K562 (cell line): ENCODE measurements at regions not wholly inside any gene's neighbourhood (a gene's known extent, or its start where the extent isn't known, plus 50 kb on each side); places are given as distances from the start of the nearest gene placed in this dataset.

ENCODE experiments used
- ATAC-seq: fragments of 200-7000 bp; cut with Tn5 transposase; 3 replicates; pipeline ENCODE4 v1.9.1; 2020; ENCODE audit warnings: moderate library complexity
- BruUV-seq: library from RNA; stranded (reverse); fragments of 400-500 nt; replicated peaks from 2 replicates; lab custom pipeline; 2021; lab: Mats Ljungman, UMichigan
- CTCF ChIA-PET: fragments of 300-600 bp; formaldehyde crosslinking; extraction: SDS; loops from one replicate; lab custom pipeline; 2021; ENCODE audit warnings: low intra/inter-chr PET ratio; lab: Yijun Ruan, JAX
- POLR2A ChIA-PET: fragments of 300-600, 350-650 bp; sonication (Branson Sonifier 250); formaldehyde crosslinking; extraction: SDS; loops from one replicate; lab custom pipeline; 2021; ENCODE audit warnings: antibody characterized with exemption, inconsistent platforms; lab: Yijun Ruan, JAX
- DNase-seq, 4 experiments: peaks; one replicate each; pipeline versions ENCODE4 v3.0.0 to v3.0.0-alpha.2; 2011 to 2018; ENCODE audit warnings: low spot score in 3 of 4, mixed read lengths in 3 of 4; ENCODE audit errors: extremely low read depth in 1 of 4
- FAIRE-seq: peaks from 2 replicates; lab custom pipeline; 2011; peaks lifted over from hg19 to GRCh38; lab: Jason Lieb, UNC
- H2AFZ ChIP-seq: 2 replicates; pipeline ENCODE4 v1.6.0; 2011; ENCODE audit warnings: low read depth, low read length, control low read depth, inconsistent platforms
- H3K27ac ChIP-seq: fragments of 200-600 bp; 3 replicates; pipeline ENCODE4 v1.8.0; 2011; ENCODE audit warnings: low read depth, mild to moderate bottlenecking, control low read depth, inconsistent platforms, low read length, moderate library complexity, mixed read lengths; ENCODE audit errors: extremely low read depth
- H3K27me3 ChIP-seq, 2 experiments: fragments of 300-600 bp in 1 of 2; 2 replicates in 1 of 2; 3 replicates in 1 of 2; pipeline versions ENCODE4 v1.6.0 to v1.8.0; 2011; ENCODE audit warnings: inconsistent platforms in 2 of 2, low read length in 2 of 2, mild to moderate bottlenecking in 1 of 2, mixed read lengths in 1 of 2, moderate library complexity in 1 of 2; ENCODE audit not compliant: control insufficient read depth in 2 of 2, insufficient read depth in 2 of 2
- H3K36me3 ChIP-seq: fragments of 300-600 bp; 3 replicates; pipeline ENCODE4 v1.8.0; 2011; ENCODE audit warnings: mild to moderate bottlenecking, low read length, inconsistent platforms; ENCODE audit not compliant: control insufficient read depth, insufficient read depth
- H3K4me1 ChIP-seq, 2 experiments: fragments of 200-600 bp in 1 of 2; replicated peaks in 1 of 2; 2 replicates in 1 of 2; 3 replicates in 1 of 2; pipeline versions ENCODE4 v1.5.1 to v1.8.0; 2011; ENCODE audit warnings: inconsistent platforms in 2 of 2, low read length in 2 of 2, mild to moderate bottlenecking in 1 of 2, mixed read lengths in 1 of 2, moderate library complexity in 1 of 2; ENCODE audit not compliant: control insufficient read depth in 2 of 2, insufficient read depth in 2 of 2
- H3K4me2 ChIP-seq: 2 replicates; pipeline ENCODE4 v1.6.1; 2011; ENCODE audit warnings: low read length, control low read depth, inconsistent platforms, mixed read lengths; ENCODE audit not compliant: insufficient read depth
- H3K4me3 ChIP-seq: fragments of 200-600 bp; sonication (generic), shearing (Covaris generic); 2 replicates; pipeline ENCODE4 v1.5.1; 2016; ENCODE audit warnings: control low read depth, inconsistent platforms
- H3K79me2 ChIP-seq: fragments of 200-600 bp; 3 replicates; pipeline ENCODE4 v1.8.0; 2011; ENCODE audit warnings: low read length, inconsistent platforms; ENCODE audit not compliant: control insufficient read depth, insufficient read depth
- H3K9ac ChIP-seq, 2 experiments: 2 replicates each; pipeline versions ENCODE4 v1.6.0 to v1.6.1; 2011; ENCODE audit warnings: low read depth in 2 of 2, low read length in 2 of 2, control low read depth in 1 of 2, inconsistent platforms in 1 of 2, mild to moderate bottlenecking in 1 of 2, mixed read lengths in 1 of 2; ENCODE audit not compliant: insufficient read depth in 1 of 2
- H3K9me1 ChIP-seq: one replicate; pipeline ENCODE4 v1.6.0; 2011; ENCODE audit warnings: inconsistent platforms, mild to moderate bottlenecking, low read length, moderate library complexity; ENCODE audit not compliant: control insufficient read depth, insufficient read depth
- H3K9me3 ChIP-seq: replicated peaks from 2 replicates; pipeline ENCODE4 v1.5.1; 2011; ENCODE audit warnings: low read depth, low read length, inconsistent platforms; ENCODE audit not compliant: control insufficient read depth, insufficient read depth
- H4K20me1 ChIP-seq: replicated peaks from 2 replicates; pipeline ENCODE4 v1.6.1; 2011; ENCODE audit warnings: low read length, inconsistent platforms, mixed read lengths; ENCODE audit not compliant: control insufficient read depth, insufficient read depth
- BCOR ChIP-seq: fragments of 450-650 bp; IDR thresholded peaks from 2 replicates; pipeline ENCODE4 v1.6.1; 2016
- ESRRA ChIP-seq: fragments of 450-650 bp; IDR thresholded peaks from 2 replicates; pipeline ENCODE4 v1.6.1; 2014; ENCODE audit warnings: low read depth, mild to moderate bottlenecking, moderate library complexity, borderline replicate concordance
- IFI16 ChIP-seq: fragments of 250-450 bp; sonication (Bioruptor Pico); IDR thresholded peaks from 2 replicates; pipeline ENCODE4 v2.1.2; 2022; ENCODE audit warnings: mild to moderate bottlenecking, inconsistent platforms
- IRF1 ChIP-seq: sonication (generic); formaldehyde crosslinking; IDR thresholded peaks from 2 replicates; pipeline ENCODE4 v1.8.0; 2022; ENCODE audit warnings: missing genetic modification reagents, mild to moderate bottlenecking, borderline replicate concordance
- KAT2B ChIP-seq: IDR thresholded peaks from one replicate; pipeline ENCODE4 v1.6.1; 2012; ENCODE audit warnings: low read depth, mild to moderate bottlenecking, control low read depth, inconsistent platforms, low read length, moderate library complexity
- MECOM ChIP-seq: fragments of 250-450 bp; sonication (Bioruptor Pico); IDR thresholded peaks from 2 replicates; pipeline ENCODE4 v1.8.0; 2022; ENCODE audit warnings: inconsistent platforms
- NBN ChIP-seq: fragments of 450-650 bp; IDR thresholded peaks from 2 replicates; pipeline ENCODE4 v1.6.1; 2016; ENCODE audit warnings: low read depth, mild to moderate bottlenecking
- NFRKB ChIP-seq: fragments of 450-650 bp; IDR thresholded peaks from 2 replicates; pipeline ENCODE4 v1.6.1; 2016; ENCODE audit warnings: low read depth
- PHTF2 ChIP-seq: fragments of 250-450 bp; sonication (Bioruptor Pico); IDR thresholded peaks from 2 replicates; pipeline ENCODE4 v1.5.0; 2021; ENCODE audit warnings: mild to moderate bottlenecking
- SMAD3 ChIP-seq: fragments of 450-650 bp; formaldehyde crosslinking; conservative IDR thresholded peaks from 2 replicates; pipeline ENCODE4 v1.4.0; 2020; ENCODE audit warnings: mild to moderate bottlenecking
- TGIF2 ChIP-seq: sonication (generic); formaldehyde crosslinking; IDR thresholded peaks from 2 replicates; pipeline ENCODE4 v1.8.1; 2022; ENCODE audit warnings: mild to moderate bottlenecking, missing genetic modification reagents, moderate library complexity
- ZBTB1 ChIP-seq: sonication (generic); formaldehyde crosslinking; IDR thresholded peaks from 2 replicates; pipeline ENCODE4 v1.8.1; 2023; ENCODE audit warnings: missing genetic modification reagents, low read depth, mild to moderate bottlenecking, borderline replicate concordance
- ZNF217 ChIP-seq: sonication (generic); formaldehyde crosslinking; IDR thresholded peaks from 2 replicates; pipeline ENCODE4 v1.8.0; 2022; ENCODE audit warnings: mild to moderate bottlenecking, missing genetic modification reagents
- ZNF24 ChIP-seq: fragments of 450-650 bp; IDR thresholded peaks from 2 replicates; pipeline ENCODE4 v1.6.1; 2016
- ZNF280A ChIP-seq: fragments of 450-650 bp; IDR thresholded peaks from 2 replicates; pipeline ENCODE4 v1.6.1; 2018; ENCODE audit warnings: mild to moderate bottlenecking, low read depth; ENCODE audit not compliant: partially characterized antibody
- WGBS: fragments of 100-300 bp; shearing (Covaris generic); methylation state at CpG from one replicate; pipeline ENCODE4 v1.1.6; 2016; ENCODE audit warnings: low coverage, mixed read lengths; ENCODE audit not compliant: insufficient coverage; ENCODE audit errors: missing lambda C conversion rate; 5-methylcytosine and 5-hydroxymethylcytosine counted together
- in situ Hi-C: fragments of 300-500 bp; cut with MboI; formaldehyde crosslinking; loops from 4 replicates; pipeline ENCODE4 v1.15.0; 2018; ENCODE audit warnings: inconsistent platforms, mixed read lengths
- intact Hi-C: fragments of 100-400 bp; cut with micrococcal nuclease; formaldehyde crosslinking; loops from 2 replicates; pipeline ENCODE4 v1.14.2; 2022

- no peak for DNase-seq
- H4K20me1 ChIP-seq, result no peaks in the 10 kb centered on the region
- in situ Hi-C loops (no loop called here), intact Hi-C loops (no loop called here)
- H3K9ac ChIP-seq, result no peak overlapping the region
- H3K27me3 ChIP-seq, result no peaks in the 10 kb centered on the region
- ATAC-seq, result no peak
- peaks cover 15 to 52% of the 10 kb centered on the region in 2 experiments for H3K4me1 ChIP-seq
- BruUV-seq, result no TSS peak
- H3K27ac ChIP-seq, result no peak overlapping the region
- H3K9me1 ChIP-seq, result no peaks in the 10 kb centered on the region
- no peak overlapping the region for H3K4me3 ChIP-seq
- CTCF ChIA-PET, result no interaction called here
- no peaks in the 10 kb centered on the region for H3K79me2 ChIP-seq
- H3K36me3 ChIP-seq, result no peaks in the 10 kb centered on the region
- H3K9me3 ChIP-seq, result no peaks in the 10 kb centered on the region
- FAIRE-seq, result no peak
- POLR2A ChIA-PET, result interaction anchor here (1.0 kb wide), 1 partner anchor 8 kb away, joined by 3 read pairs; no protein-coding TSS in a partner anchor
- H2AFZ ChIP-seq, result no peak overlapping the region
- no peak for TF ChIP-seq KAT2B
- no peak overlapping the region for H3K4me2 ChIP-seq
- WGBS, result 48% methylated on average over 6 of the region's 8 CpGs
These were observed 221.3 kb downstream of the C9orf50 start for GRCh38 chr9:129399634-129399990.

GRCh38 chr9:129398961-129399633, 221.0 kb upstream of the IER5L start:
- Histone ChIP-seq H3K9me1 (no peaks in the 10 kb centered on the region), H2AFZ (no peak overlapping the region), H4K20me1 (no peaks in the 10 kb centered on the region), H3K36me3 (no peaks in the 10 kb centered on the region), H3K9me3 (no peaks in the 10 kb centered on the region), H3K9ac (no peak overlapping the region; a peak in 1 of 4 replicates), H3K4me2 (no peak overlapping the region), H3K4me1 (peaks cover 15 to 50% of the 10 kb centered on the region in 2 experiments), H3K4me3 (no peak overlapping the region), H3K27ac (no peak overlapping the region), H3K79me2 (no peaks in the 10 kb centered on the region), H3K27me3 (no peaks in the 10 kb centered on the region)
- DNase-seq (no peak), ATAC-seq (no peak), FAIRE-seq (no peak)
- ChIA-PET CTCF (no interaction called here), POLR2A (interaction anchor here (0.5 to 1.0 kb wide), 2 partner anchors 7 to 36 kb away, joined by 3 read pairs; no protein-coding TSS in a partner anchor)
- BruUV-seq, result no TSS peak
- WGBS, result 77% methylated on average over 18 of the region's 21 CpGs
- in situ Hi-C loops (no loop called here), intact Hi-C loops (no loop called here)
- TF ChIP-seq IRF1 (CRISPR knock-in tag), result no peak
- TF ChIP-seq NBN, result no peak
- no peak for TF ChIP-seq ZNF24
- no peak for TF ChIP-seq PHTF2 (CRISPR knock-in tag)
- TF ChIP-seq ZNF280A, result no peak
- TF ChIP-seq IFI16, result no peak
- TF ChIP-seq BCOR, result no peak
- no peak for TF ChIP-seq ESRRA
- no peak for TF ChIP-seq TGIF2 (CRISPR knock-in tag)
- no peak for TF ChIP-seq MECOM (CRISPR knock-in tag)
- TF ChIP-seq ZNF217 (CRISPR knock-in tag), result no peak
- no peak for TF ChIP-seq SMAD3
- no peak for TF ChIP-seq NFRKB
- no peak for TF ChIP-seq ZBTB1 (CRISPR knock-in tag)
